ENCODE measurements at regions not wholly inside any gene's neighbourhood (a gene's known extent, or its start where the extent isn't known, plus 50 kb on each side); places are given as distances from the start of the nearest gene placed in this dataset.

DNA sequence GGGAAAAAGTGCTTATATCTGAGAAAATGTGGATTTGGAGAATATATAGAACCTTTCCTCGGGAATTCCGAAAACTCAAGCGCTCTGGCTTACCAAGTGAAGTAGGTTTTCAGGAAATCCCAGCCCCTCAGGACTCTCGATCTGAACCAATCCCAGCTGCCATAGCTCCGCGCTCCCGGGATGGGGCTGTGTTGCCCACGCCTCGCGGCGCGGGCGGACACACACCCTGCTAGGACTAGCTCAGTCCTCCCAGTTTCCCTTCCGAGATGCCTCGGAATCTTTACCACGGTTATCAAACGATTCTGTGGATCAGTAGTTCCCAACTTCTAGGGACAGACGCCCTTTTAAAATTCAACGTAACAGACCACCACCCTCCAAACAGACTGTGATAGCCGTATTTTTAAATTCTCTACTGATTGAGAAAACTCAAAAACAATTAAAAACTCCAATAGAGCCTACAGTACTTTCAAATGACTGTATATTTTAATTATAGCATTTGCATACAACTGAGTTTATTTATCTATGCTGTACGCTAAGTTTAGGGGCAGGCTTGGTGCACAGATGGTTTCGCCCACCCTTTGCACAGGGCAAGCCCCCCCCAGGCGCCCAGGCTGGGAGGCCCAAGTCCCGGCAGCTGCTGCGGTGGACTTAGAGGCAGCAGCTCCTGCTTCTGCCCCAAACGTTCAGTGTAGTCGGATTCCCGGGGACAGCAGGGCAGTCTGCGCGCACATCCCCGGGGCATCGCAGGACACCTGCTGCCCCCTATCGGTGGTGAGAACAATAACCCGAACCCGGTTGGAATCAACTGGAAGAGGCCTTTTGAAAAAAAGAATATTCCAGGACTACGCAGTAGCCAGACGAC lies 52.3 kb downstream of the CCDC54 start:
- Histone ChIP-seq H4K91ac (replicated peaks; ENCODE audit: insufficient read length, low read length) (no peak overlapping the region), H3K36me3 (ENCODE audit: control insufficient read depth in 2 of 4, insufficient read depth in 4 of 4, low read length in 3 of 4) (no peaks in the 10 kb centered on the region), H3K79me2 (ENCODE audit: control insufficient read depth in 1 of 2, insufficient read depth in 2 of 2, low read length in 2 of 2) (no peaks in the 10 kb centered on the region), H3K4me2 (ENCODE audit: insufficient read depth in 1 of 2, low read depth in 2 of 2, low read length in 2 of 2) (peak overlapping the region; percentile 91 to 98), H3K56ac (replicated peaks; ENCODE audit: insufficient read length, low read depth, low read length) (no peak overlapping the region), H3K18ac (ENCODE audit: extremely low read depth, low read length) (no peak overlapping the region), H3K4ac (replicated peaks; ENCODE audit: insufficient read length, low read depth, low read length) (no peak overlapping the region), H3K79me1 (ENCODE audit: low read depth, low read length) (no peaks in the 10 kb centered on the region), H4K20me1 (replicated peaks in 1 of 2; ENCODE audit: control insufficient read depth in 1 of 2, insufficient read depth in 2 of 2, low read length in 2 of 2) (no peaks in the 10 kb centered on the region), H3K23ac (ENCODE audit: insufficient read length) (no peak overlapping the region), H2BK20ac (ENCODE audit: low read length) (no peak overlapping the region), H3K27me3 (replicated peaks in 1 of 4; ENCODE audit: control insufficient read depth in 3 of 4, extremely low read depth in 1 of 4, insufficient read depth in 3 of 4, low read length in 3 of 4) (peaks cover 0 to 17% (median 12%) of the 10 kb centered on the region in 4 experiments; a peak in 6 of 7 replicates), H2AK5ac (ENCODE audit: low read depth, low read length) (no peak overlapping the region), H2BK120ac (replicated peaks; ENCODE audit: low read depth, low read length) (no peak overlapping the region), H2BK5ac (ENCODE audit: low read depth, low read length) (no peak overlapping the region), H2AFZ (ENCODE audit: low read length) (peak overlapping the region; percentile 93), H2BK12ac (ENCODE audit: low read depth, low read length) (no peak overlapping the region; the same call in 1 of the 2 replicates), H3K4me1 (replicated peaks in 1 of 4; ENCODE audit: control insufficient read depth in 3 of 4, insufficient read depth in 4 of 4, low read length in 3 of 4) (peaks cover 0 to 7% (median 5%) of the 10 kb centered on the region in 4 experiments; a peak in 5 of 7 replicates), H2BK15ac (ENCODE audit: low read length) (no peak overlapping the region), H3K9ac (replicated peaks in 1 of 4; ENCODE audit: extremely low read depth in 1 of 4, low read depth in 3 of 4, low read length in 3 of 4) (peak overlapping the region in 1 of 4 experiments; percentile 35; a peak in 2 of 7 replicates), H3K4me3 (ENCODE audit: extremely low read depth in 1 of 4, insufficient read depth in 2 of 4, low read depth in 3 of 4, low read length in 4 of 4) (peak overlapping the region; percentile 37 to 76 (median 73)), H4K5ac (ENCODE audit: insufficient read length, low read depth, low read length) (no peak overlapping the region), H3K14ac (ENCODE audit: insufficient read length) (no peak overlapping the region), H3K23me2 (ENCODE audit: low read depth, low read length) (peaks cover 12% of the 10 kb centered on the region; the same call in 1 of the 2 replicates), H3K27ac (ENCODE audit: low read depth, low read length) (no peak overlapping the region), H3K9me3 (ENCODE audit: insufficient read depth in 2 of 2, low read depth in 1 of 2, low read length in 1 of 2) (no peaks in the 10 kb centered on the region), H4K8ac (ENCODE audit: extremely low read depth, insufficient read depth, low read length) (peak overlapping the region; percentile 41)
- ChIA-PET POLR2A (ENCODE audit: partially characterized antibody) (interaction anchor here (0.7 to 2.2 kb wide), 7 partner anchors 8 to 189 kb away, joined by 3 to 7 read pairs (median 4); no protein-coding TSS in a partner anchor), CTCF (ENCODE audit: partially characterized antibody) (interaction anchor here (0.5 to 6.0 kb wide), 56 partner anchors 8 to 1066 kb away, joined by 3 to 51 read pairs (median 4); no protein-coding TSS in a partner anchor)
- peak; percentile 68 to 81 for DNase-seq (ENCODE audit: low read depth in 1 of 2, low spot score in 2 of 2)
- FAIRE-seq = no peak
- 4% methylated on average over 37 of the region's 37 CpGs; no CpG with 5 or more reads in 1 of the 2 experiments for WGBS, 2 experiments (ENCODE audit: extremely low coverage in 1 of 2, insufficient coverage in 1 of 2, insufficient read length in 1 of 2, insufficient replicate concordance in 2 of 2, low coverage in 1 of 2, low lambda C conversion rate in 2 of 2, missing lambda C conversion rate in 1 of 2)
- no peak for TF ChIP-seq EP300 (IDR thresholded peaks at IDR 0.05; ENCODE audit: borderline replicate concordance in 1 of 2, low read depth in 2 of 2, low read length in 2 of 2)
- peak; percentile 42; the same call in 1 of the 2 replicates for TF ChIP-seq RBBP5 (IDR thresholded peaks at IDR 0.05; ENCODE audit: borderline replicate concordance, low read depth, low read length)
- no peak for TF ChIP-seq JUN (IDR thresholded peaks at IDR 0.05; ENCODE audit: low read depth, low read length)
- TF ChIP-seq POU5F1 (IDR thresholded peaks at IDR 0.05; ENCODE audit: low read depth, low read length) = no peak
- TF ChIP-seq NRF1 (IDR thresholded peaks at IDR 0.05; ENCODE audit: low read depth, low read length) = no peak
- TF ChIP-seq EGR1 (IDR thresholded peaks at IDR 0.05; ENCODE audit: borderline replicate concordance, low read depth, low read length) = no peak
- TF ChIP-seq RAD21 (IDR thresholded peaks at IDR 0.05 in 1 of 2, conservative IDR thresholded peaks at IDR 0.05 in 1 of 2; ENCODE audit: low read depth in 2 of 2, low read length in 2 of 2) = peak; percentile 76 to 82
- TF ChIP-seq SIX5 (IDR thresholded peaks at IDR 0.05; ENCODE audit: low read depth, low read length) = no peak
- no peak for TF ChIP-seq ZNF274 (IDR thresholded peaks at IDR 0.05; ENCODE audit: borderline replicate concordance, extremely low read depth, low read length)
- no peak for TF ChIP-seq SUZ12 (IDR thresholded peaks at IDR 0.05; ENCODE audit: low read length)
- TF ChIP-seq CBX5 (IDR thresholded peaks at IDR 0.05; ENCODE audit: low read depth, low read length) = no peak

Measured in H1 (cell line).